Neuronal stem cell (in vitro differentiated cells): ENCODE measurements at regions not wholly inside any gene's neighbourhood (a gene's known extent, or its start where the extent isn't known, plus 50 kb on each side); places are given as distances from the start of the nearest gene placed in this dataset.

Experiments
- DNase-seq: peaks from one replicate; pipeline ENCODE4 v3.0.0-alpha.2; 2013; ENCODE audit warnings: low spot score
- H2AFZ ChIP-seq: one replicate; pipeline ENCODE4 v1.6.1; 2013; ENCODE audit warnings: mild to moderate bottlenecking, low read length, inconsistent platforms
- H2AK5ac ChIP-seq: 2 replicates; pipeline ENCODE4 v1.6.1; 2013; ENCODE audit warnings: low read depth, mild to moderate bottlenecking, inconsistent platforms, low read length, moderate library complexity, mixed read lengths
- H2BK120ac ChIP-seq: 2 replicates; pipeline ENCODE4 v1.6.1; 2013; ENCODE audit warnings: low read depth, mild to moderate bottlenecking, inconsistent platforms, low read length, moderate library complexity, mixed read lengths
- H2BK12ac ChIP-seq: one replicate; pipeline ENCODE4 v1.6.1; 2013; ENCODE audit warnings: low read length, inconsistent platforms
- H2BK15ac ChIP-seq: 2 replicates; pipeline ENCODE4 v1.6.1; 2013; ENCODE audit warnings: mild to moderate bottlenecking, low read length, inconsistent platforms, mixed read lengths
- H2BK5ac ChIP-seq: one replicate; pipeline ENCODE4 v1.6.1; 2013; ENCODE audit warnings: inconsistent platforms, mild to moderate bottlenecking, low read length, moderate library complexity
- H3K14ac ChIP-seq: one replicate; pipeline ENCODE4 v1.6.1; 2013; ENCODE audit warnings: low read length, inconsistent platforms
- H3K18ac ChIP-seq: 2 replicates; pipeline ENCODE4 v1.6.1; 2013; ENCODE audit warnings: low read length, inconsistent platforms
- H3K23ac ChIP-seq: 2 replicates; pipeline ENCODE4 v1.6.1; 2013; ENCODE audit warnings: low read depth, mild to moderate bottlenecking, mixed read lengths, low read length, inconsistent platforms; ENCODE audit not compliant: poor library complexity
- H3K27ac ChIP-seq: replicated peaks from 3 replicates; pipeline ENCODE4 v1.5.1; 2013; ENCODE audit warnings: low read length, inconsistent platforms
- H3K27me3 ChIP-seq, 3 experiments: 2 replicates each; pipeline ENCODE4 v1.6.1; 2013; ENCODE audit warnings: low read length in 3 of 3, mild to moderate bottlenecking in 2 of 3, inconsistent platforms in 1 of 3, low read depth in 1 of 3, mixed read lengths in 1 of 3, moderate library complexity in 1 of 3; ENCODE audit not compliant: control insufficient read depth in 3 of 3, insufficient read depth in 3 of 3
- H3K36me3 ChIP-seq, 2 donors: replicated peaks in 1 of 2; 2 replicates each; pipeline ENCODE4 v1.6.1; 2013; ENCODE audit warnings: low read length in 2 of 2; ENCODE audit not compliant: control insufficient read depth in 2 of 2, insufficient read depth in 2 of 2
- H3K4ac ChIP-seq: 2 replicates; pipeline ENCODE4 v1.6.1; 2013; ENCODE audit warnings: inconsistent platforms, mild to moderate bottlenecking, low read length, moderate library complexity
- H3K4me1 ChIP-seq, 2 donors: 1 replicate in 1 of 2; 2 replicates in 1 of 2; pipeline ENCODE4 v1.6.1; 2013; ENCODE audit warnings: low read length in 2 of 2, low read depth in 1 of 2; ENCODE audit not compliant: control insufficient read depth in 2 of 2, insufficient read depth in 1 of 2
- H3K4me2 ChIP-seq: one replicate; pipeline ENCODE4 v1.6.1; 2013; ENCODE audit warnings: mild to moderate bottlenecking, low read length, inconsistent platforms; ENCODE audit not compliant: insufficient read depth, poor library complexity, severe bottlenecking
- H3K4me3 ChIP-seq, 2 donors: 2 replicates each; pipeline ENCODE4 v1.5.1; 2013; ENCODE audit warnings: low read length in 2 of 2, mild to moderate bottlenecking in 2 of 2, inconsistent platforms in 1 of 2, moderate library complexity in 1 of 2
- H3K79me1 ChIP-seq: one replicate; pipeline ENCODE4 v1.6.1; 2013; ENCODE audit warnings: low read depth, mild to moderate bottlenecking, inconsistent platforms, low read length, moderate library complexity
- H3K9ac ChIP-seq: one replicate; pipeline ENCODE4 v1.6.1; 2013; ENCODE audit warnings: mild to moderate bottlenecking, low read depth, low read length, inconsistent platforms; ENCODE audit not compliant: poor library complexity
- H3K9me3 ChIP-seq, 2 donors: replicated peaks in 1 of 2; 2 replicates each; pipeline versions ENCODE3 to v1.6.1; 2013; ENCODE audit warnings: low read length in 2 of 2, mild to moderate bottlenecking in 2 of 2, inconsistent platforms in 1 of 2, low read depth in 1 of 2, mixed read lengths in 1 of 2, moderate library complexity in 1 of 2; ENCODE audit not compliant: control insufficient read depth in 2 of 2, insufficient read depth in 1 of 2
- H4K8ac ChIP-seq: one replicate; pipeline ENCODE4 v1.6.1; 2013; ENCODE audit warnings: low read depth, mild to moderate bottlenecking, inconsistent platforms, low read length, moderate library complexity
- H4K91ac ChIP-seq: one replicate; pipeline ENCODE4 v1.6.1; 2013; ENCODE audit warnings: low read length, low read depth, mild to moderate bottlenecking, inconsistent platforms; ENCODE audit not compliant: poor library complexity
- WGBS, 2 donors: extraction: QIAGEN DNeasy Blood & Tissue Kit; methylation state at CpG; one replicate each; pipeline ENCODE4 v1.1.7; 2013; ENCODE audit warnings: missing lambda C conversion rate in 2 of 2, mixed read lengths in 1 of 2; ENCODE audit not compliant: insufficient read length in 2 of 2, insufficient replicate concordance in 1 of 2; ENCODE audit errors: extremely low coverage in 2 of 2; 5-methylcytosine and 5-hydroxymethylcytosine counted together

- H2BK120ac ChIP-seq: no peak overlapping the region
- no peaks in the 10 kb centered on the region for H3K36me3 ChIP-seq
- H3K4me2 ChIP-seq: no peak overlapping the region
- no peak overlapping the region for H3K4me3 ChIP-seq
- H3K9ac ChIP-seq: no peak overlapping the region
- no peaks in the 10 kb centered on the region for H3K27me3 ChIP-seq
- H4K8ac ChIP-seq: no peak overlapping the region
- H2BK5ac ChIP-seq: no peak overlapping the region
- no peaks in the 10 kb centered on the region for H3K9me3 ChIP-seq
- no peak overlapping the region for H3K4ac ChIP-seq
- DNase-seq: peak; percentile 32
- H4K91ac ChIP-seq: no peak overlapping the region
- H2AK5ac ChIP-seq: no peak overlapping the region
- no peaks in the 10 kb centered on the region for H3K79me1 ChIP-seq
- H3K14ac ChIP-seq: no peak overlapping the region
- peaks cover 0 to 3% of the 10 kb centered on the region in 2 donors for H3K4me1 ChIP-seq
- WGBS, 2 donors: no CpG with 5 or more reads among the region's 3 CpGs
- H2BK12ac ChIP-seq: no peak overlapping the region
- H2AFZ ChIP-seq: no peak overlapping the region
- H2BK15ac ChIP-seq: no peak overlapping the region
- H3K18ac ChIP-seq: no peak overlapping the region
- H3K27ac ChIP-seq: no peak overlapping the region
- no peak overlapping the region for H3K23ac ChIP-seq
Observed at GRCh38 chr11:128365044-128365443, 222.3 kb downstream of the ETS1 start.

DNA sequence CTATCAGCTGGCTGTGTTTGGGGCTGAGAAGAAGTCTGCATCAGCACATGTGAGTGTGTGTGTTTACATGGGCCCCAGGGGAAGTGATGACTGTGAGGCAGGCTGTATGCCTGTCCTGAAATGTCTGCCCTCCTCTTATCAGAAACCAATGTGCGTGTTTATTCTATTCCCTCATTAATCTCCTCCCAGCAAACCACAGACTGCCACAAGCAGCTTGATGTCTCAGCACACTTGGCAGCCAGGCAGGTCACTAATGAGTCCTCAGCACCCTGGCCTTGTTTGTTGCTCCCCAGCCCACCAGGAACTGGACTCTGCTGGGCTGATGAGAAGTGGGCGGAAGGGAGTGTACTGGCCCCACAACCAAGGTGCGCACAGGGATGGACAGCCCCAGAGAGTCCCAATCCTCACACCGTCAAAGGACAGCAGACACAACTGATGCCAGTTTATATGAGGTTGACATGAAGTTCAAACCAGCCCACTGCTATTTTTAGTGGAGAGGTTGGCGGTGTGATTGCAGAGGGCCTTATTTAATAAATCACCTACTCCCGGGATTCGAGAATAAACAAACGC lies 225.8 kb downstream of the ETS1 start:
- Histone ChIP-seq H2AK5ac (no peak overlapping the region), H3K79me1 (no peaks in the 10 kb centered on the region), H3K4ac (no peak overlapping the region), H3K27ac (no peak overlapping the region), H3K9me3 (no peaks in the 10 kb centered on the region), H2BK12ac (no peak overlapping the region), H3K9ac (no peak overlapping the region), H3K14ac (peak overlapping the region; percentile 76), H2AFZ (no peak overlapping the region), H3K36me3 (no peaks in the 10 kb centered on the region), H4K91ac (no peak overlapping the region), H3K4me3 (peak overlapping the region in 1 of 2 donors; percentile 6), H2BK15ac (no peak overlapping the region), H3K23ac (no peak overlapping the region), H3K4me1 (peaks cover 0 to 3% of the 10 kb centered on the region in 2 donors), H2BK5ac (no peak overlapping the region), H3K18ac (no peak overlapping the region), H4K8ac (no peak overlapping the region), H3K4me2 (no peak overlapping the region), H2BK120ac (no peak overlapping the region), H3K27me3 (no peaks in the 10 kb centered on the region)
- WGBS, 2 donors: no CpG with 5 or more reads among the region's 8 CpGs
- DNase-seq: no peak

GRCh38 chr11:128359515-128359914 lies 227.8 kb downstream of the ETS1 start:
- no peak overlapping the region for H3K9ac ChIP-seq
- H3K4me3 ChIP-seq: no peak overlapping the region
- no peak overlapping the region for H2BK120ac ChIP-seq
- H3K4ac ChIP-seq: no peak overlapping the region
- H3K4me1 ChIP-seq: peaks cover 0 to 2% of the 10 kb centered on the region in 2 donors
- no peak overlapping the region for H3K23ac ChIP-seq
- no peak overlapping the region for H3K27ac ChIP-seq
- H3K4me2 ChIP-seq: no peak overlapping the region
- H3K36me3 ChIP-seq: no peaks in the 10 kb centered on the region
- H3K27me3 ChIP-seq: no peaks in the 10 kb centered on the region
- no peak overlapping the region for H4K91ac ChIP-seq
- H2BK15ac ChIP-seq: no peak overlapping the region
- H2BK12ac ChIP-seq: no peak overlapping the region
- no peak overlapping the region for H3K18ac ChIP-seq
- no peak overlapping the region for H2BK5ac ChIP-seq
- no peaks in the 10 kb centered on the region for H3K79me1 ChIP-seq
- H3K14ac ChIP-seq: no peak overlapping the region
- H2AK5ac ChIP-seq: no peak overlapping the region
- H3K9me3 ChIP-seq: no peaks in the 10 kb centered on the region
- no peak overlapping the region for H2AFZ ChIP-seq
- WGBS, 2 donors: no CpG with 5 or more reads among the region's 3 CpGs
- no peak overlapping the region for H4K8ac ChIP-seq
- DNase-seq: no peak

DNA sequence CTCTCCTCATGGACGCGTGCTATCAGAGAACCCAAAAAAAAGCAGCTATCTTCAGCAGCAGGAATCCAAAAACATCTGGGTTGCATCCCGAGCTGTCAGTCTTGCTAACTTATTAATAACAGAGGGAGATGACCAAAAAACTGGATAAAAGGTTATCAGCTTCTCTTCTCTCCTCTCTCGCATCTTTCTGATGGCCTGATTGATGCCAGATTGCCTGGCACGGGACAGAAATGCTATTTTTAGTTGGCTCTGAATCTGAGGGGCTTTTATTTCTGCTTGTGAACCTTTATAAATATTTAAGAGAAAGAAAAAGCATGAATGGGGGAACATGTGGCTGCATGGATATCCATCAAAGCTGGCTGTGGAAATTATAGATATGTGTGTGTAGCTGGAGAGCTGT lies 230.3 kb downstream of the ETS1 start:
- no peak overlapping the region for H2BK15ac ChIP-seq
- no peak for DNase-seq
- H2AFZ ChIP-seq: no peak overlapping the region
- H2AK5ac ChIP-seq: no peak overlapping the region
- no peak overlapping the region for H2BK5ac ChIP-seq
- no peak overlapping the region for H3K27ac ChIP-seq
- no CpG with 5 or more reads among the region's 5 CpGs for WGBS, 2 donors
- H2BK12ac ChIP-seq: no peak overlapping the region
- no peaks in the 10 kb centered on the region for H3K9me3 ChIP-seq
- no peak overlapping the region for H4K91ac ChIP-seq
- peaks cover 0 to 4% of the 10 kb centered on the region in 2 donors for H3K4me1 ChIP-seq
- no peak overlapping the region for H3K23ac ChIP-seq
- H3K27me3 ChIP-seq: no peaks in the 10 kb centered on the region
- H3K4me3 ChIP-seq: no peak overlapping the region
- H3K4ac ChIP-seq: no peak overlapping the region
- no peaks in the 10 kb centered on the region for H3K36me3 ChIP-seq
- H3K4me2 ChIP-seq: no peak overlapping the region
- no peak overlapping the region for H2BK120ac ChIP-seq
- no peaks in the 10 kb centered on the region for H3K79me1 ChIP-seq
- no peak overlapping the region for H3K18ac ChIP-seq
- H4K8ac ChIP-seq: no peak overlapping the region
- no peak overlapping the region for H3K14ac ChIP-seq
- no peak overlapping the region for H3K9ac ChIP-seq
